ENCODE measurements at regions not wholly inside any gene's neighbourhood (a gene's known extent, or its start where the extent isn't known, plus 50 kb on each side); places are given as distances from the start of the nearest gene placed in this dataset.

GRCh38 chr6:40044196-40044595, 109.9 kb upstream of the MOCS1 start:
- no peak for DNase-seq (ENCODE audit: low read depth)
- no peak overlapping the region for H3K4me3 ChIP-seq (ENCODE audit: low read length)
- no peak for TF ChIP-seq CTCF (conservative IDR thresholded peaks at IDR 0.05; ENCODE audit: low read depth, low read length)

- no peak overlapping the region for H3K4me3 ChIP-seq (ENCODE audit: low read length)
- no peak for TF ChIP-seq CTCF (conservative IDR thresholded peaks at IDR 0.05; ENCODE audit: low read depth, low read length)
- DNase-seq (ENCODE audit: low read depth), result no peak
Observed at GRCh38 chr6:40042232-40042631, 108.0 kb upstream of the MOCS1 start.

DNA sequence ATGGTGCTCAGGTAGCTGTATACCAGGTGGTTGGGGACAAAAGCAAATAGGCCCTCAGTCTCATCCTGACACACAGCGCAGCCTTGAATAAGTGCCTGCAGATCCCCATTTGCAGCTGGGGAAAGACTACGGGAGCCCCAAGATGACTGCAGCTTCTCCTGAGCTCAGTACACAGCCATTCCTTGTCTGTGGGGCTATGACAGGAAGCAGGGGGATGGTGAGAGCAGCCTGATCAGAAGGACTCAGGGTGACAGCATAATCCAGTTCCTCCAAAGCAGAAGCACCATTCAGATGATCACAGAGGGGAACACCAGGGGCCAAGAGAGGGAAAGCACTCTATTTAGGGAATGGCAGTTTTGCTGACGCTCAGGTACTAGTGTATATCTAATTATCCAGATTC, 104.8 kb upstream of the MOCS1 start:
- no peak for DNase-seq (ENCODE audit: low read depth)
- no peak overlapping the region for H3K4me3 ChIP-seq (ENCODE audit: low read length)
- TF ChIP-seq CTCF (conservative IDR thresholded peaks at IDR 0.05; ENCODE audit: low read depth, low read length), result no peak

GRCh38 chr6:40038626-40039025, 104.4 kb upstream of the MOCS1 start:
- no peak for TF ChIP-seq CTCF (conservative IDR thresholded peaks at IDR 0.05; ENCODE audit: low read depth, low read length)
- no peak overlapping the region for H3K4me3 ChIP-seq (ENCODE audit: low read length)
- DNase-seq (ENCODE audit: low read depth), result no peak

DNA sequence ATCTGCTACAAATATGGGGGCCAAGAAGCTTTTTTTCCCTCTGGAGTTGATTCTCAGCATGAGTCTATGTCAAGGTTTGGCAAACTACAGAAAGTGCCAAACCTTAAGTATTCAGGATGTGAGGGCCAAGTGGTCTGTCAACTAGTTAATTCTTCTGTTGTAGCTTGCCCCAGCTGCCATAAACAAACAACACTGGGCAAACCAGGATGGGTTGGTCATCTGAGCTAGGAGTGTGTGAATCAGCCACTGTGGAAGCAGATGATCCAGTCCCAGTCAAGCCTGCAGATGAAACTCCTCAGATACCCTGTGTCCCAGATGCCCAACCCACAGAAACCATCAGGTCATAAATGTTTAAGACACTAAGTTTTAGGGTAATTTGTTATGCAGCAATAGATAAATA, 103.0 kb upstream of the MOCS1 start:
- no peak overlapping the region for H3K4me3 ChIP-seq (ENCODE audit: low read length)
- DNase-seq (ENCODE audit: low read depth), result no peak
- TF ChIP-seq CTCF (conservative IDR thresholded peaks at IDR 0.05; ENCODE audit: low read depth, low read length), result no peak

DNA sequence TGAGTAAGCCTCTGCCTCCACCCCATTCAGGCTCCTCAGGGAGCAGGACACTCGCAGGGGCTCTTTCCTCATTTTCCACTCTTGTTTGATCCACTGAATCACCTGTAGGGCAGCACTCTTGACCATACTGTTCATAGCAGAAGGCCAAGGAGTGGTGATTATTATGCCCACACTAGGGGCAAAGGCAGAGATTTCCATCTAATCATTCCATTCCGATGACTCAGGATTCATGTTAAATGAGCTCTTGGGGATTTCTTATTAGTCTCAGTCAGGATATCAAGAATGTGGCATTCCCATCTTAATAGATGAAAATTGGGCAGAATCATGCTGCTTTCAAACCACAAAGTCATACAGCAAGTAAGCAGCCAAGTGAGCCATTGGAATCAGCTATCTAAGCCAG, 101.9 kb upstream of the MOCS1 start:
- DNase-seq (ENCODE audit: low read depth), result no peak
- TF ChIP-seq CTCF (conservative IDR thresholded peaks at IDR 0.05; ENCODE audit: low read depth, low read length), result no peak
- no peak overlapping the region for H3K4me3 ChIP-seq (ENCODE audit: low read length)

- no peak for DNase-seq (ENCODE audit: low read depth)
- TF ChIP-seq CTCF (conservative IDR thresholded peaks at IDR 0.05; ENCODE audit: low read depth, low read length), result no peak
- no peak overlapping the region for H3K4me3 ChIP-seq (ENCODE audit: low read length)
Observed at GRCh38 chr6:40028449-40028848, 94.2 kb upstream of the MOCS1 start.
